Coronary artery (tissue), 2 donors: ENCODE measurements at regions not wholly inside any gene's neighbourhood (a gene's known extent, or its start where the extent isn't known, plus 50 kb on each side); places are given as distances from the start of the nearest gene placed in this dataset.

Experiments used
- DNase-seq: peaks from one replicate; pipeline ENCODE4 v3.0.0-alpha.2; 2017; ENCODE audit warnings: low spot score
- H3K27ac ChIP-seq, 2 donors: fragments of 200-600 bp; sonication (generic); one replicate each; pipeline ENCODE4 v1.5.1; 2016 to 2019
- H3K4me3 ChIP-seq: fragments of 200-600 bp; sonication (generic); 2 replicates; pipeline ENCODE4 v1.5.1; 2016; ENCODE audit warnings: mild to moderate bottlenecking, moderate library complexity
- CTCF ChIP-seq: fragments of 200-600 bp; sonication (generic); IDR thresholded peaks from one replicate; pipeline ENCODE4 v1.5.1; 2019; ENCODE audit warnings: antibody characterized with exemption

GRCh38 chr15:38689522-38689921, 124.9 kb upstream of the RASGRP1 start:
- no peak for DNase-seq
- no peak overlapping the region for H3K27ac ChIP-seq
- TF ChIP-seq CTCF: no peak
- no peak overlapping the region for H3K4me3 ChIP-seq

DNA sequence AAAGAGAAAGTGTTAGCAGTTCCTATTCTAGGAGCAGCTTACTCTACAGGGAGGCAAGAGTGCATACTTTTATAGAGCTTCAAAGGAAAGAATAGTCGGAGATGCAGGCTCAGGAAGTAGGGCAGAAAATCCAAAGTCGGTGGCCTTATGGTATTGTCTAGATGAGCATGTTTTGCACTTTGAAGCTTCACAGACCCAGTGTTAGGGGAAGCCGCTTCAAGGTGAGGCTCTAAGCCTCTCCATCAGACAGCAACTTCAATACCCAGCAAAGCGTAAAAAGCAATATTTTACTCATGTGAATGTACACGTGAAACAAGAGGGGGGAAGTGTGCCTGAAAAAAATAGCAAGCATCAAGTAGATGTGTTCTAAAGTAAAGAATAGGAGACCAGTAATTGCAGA, 125.6 kb upstream of the RASGRP1 start:
- Histone ChIP-seq H3K27ac (no peak overlapping the region), H3K4me3 (no peak overlapping the region)
- TF ChIP-seq CTCF: no peak
- no peak for DNase-seq

GRCh38 chr15:38690719-38691332, 126.2 kb upstream of the RASGRP1 start:
- Histone ChIP-seq H3K27ac (no peak overlapping the region), H3K4me3 (no peak overlapping the region)
- TF ChIP-seq CTCF: peak; percentile 40
- DNase-seq: no peak

DNA sequence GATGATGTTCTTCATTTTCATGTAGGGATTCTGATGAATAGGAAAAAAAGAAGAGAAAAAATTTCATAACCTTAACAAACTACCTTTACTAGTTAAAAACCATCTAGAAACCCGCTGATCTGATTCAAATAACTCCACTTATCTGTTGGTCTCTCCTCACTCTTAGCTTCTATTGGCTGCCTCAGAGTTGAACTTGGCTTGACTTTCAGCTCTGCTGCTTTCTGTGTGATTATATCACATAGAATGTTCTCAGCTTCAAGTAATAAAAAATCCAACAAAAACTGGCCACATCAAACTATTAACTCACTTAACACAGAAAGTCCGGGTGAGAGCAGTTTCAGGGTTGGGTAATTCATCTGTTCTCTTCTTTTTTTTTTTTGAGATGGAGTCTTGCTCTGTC, 126.8 kb upstream of the RASGRP1 start:
- H3K27ac ChIP-seq: no peak overlapping the region
- no peak for DNase-seq
- no peak overlapping the region for H3K4me3 ChIP-seq
- TF ChIP-seq CTCF: no peak

DNA sequence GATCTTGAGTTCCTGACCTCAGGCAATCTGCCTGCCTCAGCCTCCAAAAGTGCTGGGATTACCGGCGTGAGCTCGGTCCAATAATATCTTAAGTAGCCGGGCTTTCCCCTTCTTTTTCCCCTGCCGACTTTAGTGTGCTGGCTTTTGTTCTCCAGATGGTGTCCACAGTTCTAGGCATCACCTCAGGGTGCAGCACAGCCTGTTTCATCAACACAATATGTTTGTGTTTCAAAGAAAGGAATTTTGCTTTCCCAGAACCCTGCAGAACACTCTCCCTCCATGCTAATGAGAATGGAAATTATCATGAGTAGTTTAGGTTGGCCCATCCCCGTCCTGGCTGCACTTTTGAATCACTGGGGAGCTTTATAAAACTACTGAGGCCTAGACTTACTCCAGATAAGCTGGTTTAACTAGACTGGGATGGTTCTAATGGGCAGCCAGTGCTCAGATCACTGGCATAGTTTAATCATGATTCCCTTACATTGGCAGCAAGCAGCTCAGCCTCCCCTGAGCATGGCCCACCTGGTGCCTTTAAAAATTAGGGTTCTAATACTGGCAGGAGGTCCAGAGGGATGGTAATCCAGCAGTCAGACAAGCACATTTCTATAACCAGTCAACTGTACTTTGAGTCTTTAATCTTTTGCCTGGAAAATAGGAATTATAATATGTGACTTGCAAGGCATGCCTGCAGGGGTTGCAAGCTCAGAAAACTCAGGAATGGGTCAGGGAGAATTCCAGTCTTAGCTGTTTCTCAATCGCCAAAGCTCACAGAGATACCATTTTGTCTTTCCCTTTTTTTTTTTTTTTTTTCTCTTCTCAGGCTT, 127.6 kb upstream of the RASGRP1 start:
- no peak for DNase-seq
- no peak overlapping the region for H3K4me3 ChIP-seq
- no peak for TF ChIP-seq CTCF
- no peak overlapping the region for H3K27ac ChIP-seq

- TF ChIP-seq CTCF: no peak
- no peak for DNase-seq
- no peak overlapping the region for H3K4me3 ChIP-seq
- no peak overlapping the region for H3K27ac ChIP-seq
These were observed 128.1 kb upstream of the RASGRP1 start for GRCh38 chr15:38692789-38693062.
